Fibroblast of lung (primary cell): ENCODE measurements at regions not wholly inside any gene's neighbourhood (a gene's known extent, or its start where the extent isn't known, plus 50 kb on each side); places are given as distances from the start of the nearest gene placed in this dataset.

Experiments
- DNase-seq, 2 donors: peaks; one replicate each; pipeline versions ENCODE4 v3.0.0 to v3.0.0-alpha.2; 2010; ENCODE audit warnings: low read depth in 2 of 2
- H2AFZ ChIP-seq: 2 replicates; pipeline ENCODE4 v1.5.1; 2012; ENCODE audit warnings: low read length, control low read depth, inconsistent platforms
- H3K27ac ChIP-seq: 2 replicates; pipeline ENCODE4 v1.5.1; 2011; ENCODE audit warnings: low read length, control low read depth; ENCODE audit not compliant: insufficient read depth
- H3K27me3 ChIP-seq: 2 replicates; pipeline ENCODE4 v1.5.1; 2011; ENCODE audit warnings: mild to moderate bottlenecking, low read length; ENCODE audit not compliant: control insufficient read depth, insufficient read depth
- H3K36me3 ChIP-seq: 2 replicates; pipeline ENCODE4 v1.5.1; 2011; ENCODE audit warnings: low read length; ENCODE audit not compliant: control insufficient read depth, insufficient read depth
- H3K4me1 ChIP-seq: 2 replicates; pipeline ENCODE4 v1.5.1; 2011; ENCODE audit warnings: low read length; ENCODE audit not compliant: control insufficient read depth, insufficient read depth; ENCODE audit errors: extremely low read depth
- H3K4me2 ChIP-seq: 2 replicates; pipeline ENCODE4 v1.5.1; 2011; ENCODE audit warnings: low read length, control low read depth; ENCODE audit not compliant: insufficient read depth; ENCODE audit errors: extremely low read depth
- H3K4me3 ChIP-seq, 4 experiments: fragments of 200-600 bp in 1 of 4; sonication (generic) in 1 of 4; replicated peaks in 1 of 4; 2 replicates each; pipeline ENCODE4 v1.5.1; 2011 to 2016; ENCODE audit warnings: low read length in 4 of 4, low read depth in 3 of 4, mild to moderate bottlenecking in 3 of 4, control low read depth in 2 of 4, inconsistent platforms in 1 of 4, mixed read lengths in 1 of 4; ENCODE audit not compliant: insufficient read depth in 1 of 4; ENCODE audit errors: control extremely low read depth in 1 of 4
- H3K79me2 ChIP-seq: 2 replicates; pipeline ENCODE4 v1.5.1; 2012; ENCODE audit warnings: mild to moderate bottlenecking, low read length, inconsistent platforms; ENCODE audit not compliant: control insufficient read depth, insufficient read depth
- H3K9ac ChIP-seq: 2 replicates; pipeline ENCODE4 v1.5.1; 2011; ENCODE audit warnings: mild to moderate bottlenecking, low read length, control low read depth; ENCODE audit not compliant: insufficient read depth
- H3K9me3 ChIP-seq: 2 replicates; pipeline ENCODE4 v1.5.1; 2012; ENCODE audit warnings: low read depth, low read length; ENCODE audit not compliant: control insufficient read depth, insufficient read depth
- H4K20me1 ChIP-seq: 2 replicates; pipeline ENCODE4 v1.5.1; 2011; ENCODE audit warnings: low read length; ENCODE audit not compliant: control insufficient read depth, insufficient read depth; ENCODE audit errors: extremely low read depth
- EZH2 ChIP-seq: IDR thresholded peaks from 2 replicates; pipeline ENCODE4 v1.5.1; 2012; ENCODE audit warnings: low read length, control low read depth, mild to moderate bottlenecking; ENCODE audit errors: missing control alignments
- TF ChIP-seq, protein P1 (sequence below), 2 donors: IDR thresholded peaks in 1 of 2; conservative IDR thresholded peaks in 1 of 2; 1 replicate in 1 of 2; 2 replicates in 1 of 2; pipeline ENCODE4 v1.5.1; 2011 to 2012; ENCODE audit warnings: low read length in 2 of 2, control low read depth in 1 of 2, inconsistent platforms in 1 of 2, low read depth in 1 of 2, mild to moderate bottlenecking in 1 of 2

DNA sequence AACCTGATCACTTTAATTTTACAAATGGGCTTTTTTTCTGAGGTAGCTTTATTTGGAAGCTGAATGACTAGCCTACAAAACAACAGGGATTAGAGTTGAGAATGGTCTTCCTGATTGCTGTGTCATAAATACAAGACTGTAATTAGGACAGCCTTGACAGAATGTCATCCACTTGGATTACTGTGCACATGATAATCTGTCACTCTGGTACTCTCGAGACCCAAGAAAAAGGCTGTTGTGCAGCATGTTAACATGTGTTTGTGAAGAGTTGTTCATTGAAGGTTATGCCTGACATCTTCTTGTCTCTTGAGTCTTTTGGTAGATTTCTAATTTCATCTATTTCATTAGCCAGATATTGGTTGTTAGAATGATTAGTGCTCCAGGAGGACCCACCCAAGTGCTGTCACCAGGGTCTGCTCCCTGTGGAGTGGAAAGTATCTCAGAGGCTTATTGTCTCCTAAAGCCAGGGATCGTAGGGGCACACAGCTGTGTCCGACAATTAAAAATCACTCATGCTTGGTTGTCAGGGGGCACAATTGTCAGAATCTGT, 212.2 kb upstream of the GPRIN3 start:
- Histone ChIP-seq H3K79me2 (no peaks in the 10 kb centered on the region), H2AFZ (no peak overlapping the region), H3K27ac (no peak overlapping the region), H3K4me3 (no peak overlapping the region), H3K27me3 (peaks cover 12% of the 10 kb centered on the region), H3K9me3 (no peaks in the 10 kb centered on the region), H3K9ac (no peak overlapping the region), H3K4me2 (no peak overlapping the region), H3K36me3 (no peaks in the 10 kb centered on the region), H4K20me1 (no peaks in the 10 kb centered on the region), H3K4me1 (no peaks in the 10 kb centered on the region)
- DNase-seq = no peak
- TF ChIP-seq EZH2 = no peak
- TF ChIP-seq, protein P1, sequence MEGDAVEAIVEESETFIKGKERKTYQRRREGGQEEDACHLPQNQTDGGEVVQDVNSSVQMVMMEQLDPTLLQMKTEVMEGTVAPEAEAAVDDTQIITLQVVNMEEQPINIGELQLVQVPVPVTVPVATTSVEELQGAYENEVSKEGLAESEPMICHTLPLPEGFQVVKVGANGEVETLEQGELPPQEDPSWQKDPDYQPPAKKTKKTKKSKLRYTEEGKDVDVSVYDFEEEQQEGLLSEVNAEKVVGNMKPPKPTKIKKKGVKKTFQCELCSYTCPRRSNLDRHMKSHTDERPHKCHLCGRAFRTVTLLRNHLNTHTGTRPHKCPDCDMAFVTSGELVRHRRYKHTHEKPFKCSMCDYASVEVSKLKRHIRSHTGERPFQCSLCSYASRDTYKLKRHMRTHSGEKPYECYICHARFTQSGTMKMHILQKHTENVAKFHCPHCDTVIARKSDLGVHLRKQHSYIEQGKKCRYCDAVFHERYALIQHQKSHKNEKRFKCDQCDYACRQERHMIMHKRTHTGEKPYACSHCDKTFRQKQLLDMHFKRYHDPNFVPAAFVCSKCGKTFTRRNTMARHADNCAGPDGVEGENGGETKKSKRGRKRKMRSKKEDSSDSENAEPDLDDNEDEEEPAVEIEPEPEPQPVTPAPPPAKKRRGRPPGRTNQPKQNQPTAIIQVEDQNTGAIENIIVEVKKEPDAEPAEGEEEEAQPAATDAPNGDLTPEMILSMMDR (conservative IDR thresholded peaks at IDR 0.05 in 1 of 2, IDR thresholded peaks at IDR 0.05 in 1 of 2; ENCODE audit: low read depth in 1 of 2, low read length in 2 of 2) = no peak

DNA sequence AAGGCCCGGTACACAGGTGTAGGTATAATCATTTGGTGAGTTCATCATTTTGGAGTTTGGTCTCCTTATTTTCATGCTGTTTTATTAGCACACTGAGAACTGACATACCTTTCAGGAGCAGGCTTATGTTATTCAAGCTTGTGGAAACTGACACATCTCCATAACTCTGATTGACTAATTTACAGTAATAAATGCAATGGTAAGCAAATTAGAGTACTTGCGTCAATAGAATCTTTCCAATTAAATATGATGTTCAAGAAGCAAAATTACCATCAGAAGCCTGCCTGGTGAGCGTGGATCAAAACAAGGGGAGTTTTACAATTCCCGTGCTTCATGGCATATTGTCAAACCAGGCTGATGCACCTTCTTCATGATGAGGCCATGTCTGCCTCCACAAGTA, 210.7 kb upstream of the GPRIN3 start:
- no peaks in the 10 kb centered on the region for H3K9me3 ChIP-seq
- peaks cover 12% of the 10 kb centered on the region for H3K27me3 ChIP-seq
- no peak overlapping the region for H2AFZ ChIP-seq
- TF ChIP-seq, protein P1 (conservative IDR thresholded peaks at IDR 0.05 in 1 of 2, IDR thresholded peaks at IDR 0.05 in 1 of 2; ENCODE audit: low read depth in 1 of 2, low read length in 2 of 2) = no peak
- TF ChIP-seq EZH2 = no peak
- H3K79me2 ChIP-seq = no peaks in the 10 kb centered on the region
- H3K36me3 ChIP-seq = no peaks in the 10 kb centered on the region
- no peaks in the 10 kb centered on the region for H4K20me1 ChIP-seq
- H3K4me3 ChIP-seq = no peak overlapping the region
- no peak overlapping the region for H3K9ac ChIP-seq
- no peak overlapping the region for H3K4me2 ChIP-seq
- H3K27ac ChIP-seq = no peak overlapping the region
- DNase-seq = no peak
- no peaks in the 10 kb centered on the region for H3K4me1 ChIP-seq

DNA sequence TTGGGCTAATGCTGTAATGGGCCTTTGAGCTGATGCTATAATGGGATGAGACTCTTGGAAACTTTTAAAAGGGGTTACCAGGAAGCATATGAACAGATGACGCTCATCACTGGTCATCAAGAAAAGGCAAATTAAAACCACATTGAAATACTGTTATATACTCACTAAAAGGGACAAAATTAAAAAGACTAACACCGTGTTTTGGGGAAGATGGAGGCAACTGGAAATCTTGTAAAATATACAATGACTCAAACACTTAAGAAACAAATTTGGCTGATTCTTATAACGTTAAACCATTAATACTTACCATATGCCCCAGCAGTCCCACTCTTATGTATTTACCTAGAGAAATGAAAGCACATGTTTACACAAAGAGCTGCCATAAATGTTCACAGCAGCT, 207.2 kb upstream of the GPRIN3 start:
- Histone ChIP-seq H2AFZ (no peak overlapping the region), H3K27ac (no peak overlapping the region), H3K4me1 (no peaks in the 10 kb centered on the region), H3K9ac (no peak overlapping the region), H3K27me3 (peaks cover 11% of the 10 kb centered on the region), H3K79me2 (no peaks in the 10 kb centered on the region), H3K4me3 (no peak overlapping the region), H3K9me3 (no peaks in the 10 kb centered on the region), H3K36me3 (no peaks in the 10 kb centered on the region), H4K20me1 (no peaks in the 10 kb centered on the region), H3K4me2 (no peak overlapping the region)
- DNase-seq = no peak
- TF ChIP-seq, protein P1 (conservative IDR thresholded peaks at IDR 0.05 in 1 of 2, IDR thresholded peaks at IDR 0.05 in 1 of 2; ENCODE audit: low read depth in 1 of 2, low read length in 2 of 2) = no peak
- no peak for TF ChIP-seq EZH2
